ENCODE measurements at regions not wholly inside any gene's neighbourhood (a gene's known extent, or its start where the extent isn't known, plus 50 kb on each side); places are given as distances from the start of the nearest gene placed in this dataset.
"Not testable (repeated sequence)": the region's sequence is repeated elsewhere in the genome, so short reads cannot be mapped to it uniquely, and the experiment has no call there.

GRCh38 chr14:89743828-89744227 lies 210.7 kb downstream of the EFCAB11 start:
- DNase-seq (ENCODE audit: extremely low read depth, low read depth), result no peak
- no peak for TF ChIP-seq CTCF (IDR thresholded peaks at IDR 0.05; ENCODE audit: low read depth, low read length)

GRCh38 chr14:89740241-89740640 lies 214.3 kb downstream of the EFCAB11 start:
- TF ChIP-seq CTCF (IDR thresholded peaks at IDR 0.05; ENCODE audit: low read depth, low read length), result no peak
- DNase-seq (ENCODE audit: extremely low read depth, low read depth), result no peak

- DNase-seq (ENCODE audit: extremely low read depth, low read depth), result no peak
- TF ChIP-seq CTCF (IDR thresholded peaks at IDR 0.05; ENCODE audit: low read depth, low read length), result no peak
Observed at GRCh38 chr14:89736881-89737280, 217.6 kb downstream of the EFCAB11 start.

GRCh38 chr14:89731396-89731933 lies 223.1 kb downstream of the EFCAB11 start:
- DNase-seq (ENCODE audit: extremely low read depth, low read depth), result no peak
- no peak for TF ChIP-seq CTCF (IDR thresholded peaks at IDR 0.05; ENCODE audit: low read depth, low read length)

- no peak for DNase-seq (ENCODE audit: extremely low read depth, low read depth)
- TF ChIP-seq CTCF (IDR thresholded peaks at IDR 0.05; ENCODE audit: low read depth, low read length), result no peak
Observed at GRCh38 chr14:89730687-89731086, 223.8 kb downstream of the EFCAB11 start.

GRCh38 chr14:89728964-89729363 lies 225.6 kb downstream of the EFCAB11 start:
- TF ChIP-seq CTCF (IDR thresholded peaks at IDR 0.05; ENCODE audit: low read depth, low read length), result no peak
- no peak for DNase-seq (ENCODE audit: extremely low read depth, low read depth)

GRCh38 chr14:89726226-89726625 lies 228.3 kb downstream of the EFCAB11 start:
- not testable (repeated sequence) for DNase-seq (ENCODE audit: extremely low read depth, low read depth)

- TF ChIP-seq CTCF (IDR thresholded peaks at IDR 0.05; ENCODE audit: low read depth, low read length), result no peak
- no peak for DNase-seq (ENCODE audit: extremely low read depth, low read depth)
Observed at GRCh38 chr14:89724628-89724960, 229.9 kb downstream of the EFCAB11 start.

Data from AG09319 (cell line).